Endothelial cell (in vitro differentiated cells): ENCODE measurements at regions not wholly inside any gene's neighbourhood (a gene's known extent, or its start where the extent isn't known, plus 50 kb on each side); places are given as distances from the start of the nearest gene placed in this dataset.

Source experiments
- DNase-seq: peaks from one replicate; pipeline ENCODE4 v3.0.0; 2021; ENCODE audit warnings: low spot score
- H3K27ac Mint-ChIP-seq: one replicate; pipeline ENCODE4 v1.8.0; 2021; ENCODE audit warnings: mixed read lengths, inconsistent platforms; ENCODE audit not compliant: unreplicated experiment
- H3K27me3 Mint-ChIP-seq: one replicate; pipeline ENCODE4 v1.8.0; 2021; ENCODE audit warnings: mild to moderate bottlenecking, moderate library complexity, mixed read lengths, inconsistent platforms; ENCODE audit not compliant: unreplicated experiment
- H3K36me3 Mint-ChIP-seq: one replicate; pipeline ENCODE4 v1.8.0; 2021; ENCODE audit warnings: mild to moderate bottlenecking, low read depth, mixed read lengths, inconsistent platforms; ENCODE audit not compliant: unreplicated experiment
- H3K4me1 Mint-ChIP-seq: one replicate; pipeline ENCODE4 v1.8.0; 2021; ENCODE audit warnings: mild to moderate bottlenecking, mixed read lengths, inconsistent platforms; ENCODE audit not compliant: unreplicated experiment
- H3K4me3 Mint-ChIP-seq: one replicate; pipeline ENCODE4 v1.8.0; 2021; ENCODE audit warnings: mild to moderate bottlenecking, mixed read lengths, inconsistent platforms; ENCODE audit not compliant: unreplicated experiment
- H3K9me3 Mint-ChIP-seq: one replicate; pipeline ENCODE4 v1.8.0; 2021; ENCODE audit warnings: mixed read lengths, inconsistent platforms; ENCODE audit not compliant: unreplicated experiment
- CTCF ChIP-seq: fragments of 200-600 bp; sonication (generic); IDR thresholded peaks from one replicate; pipeline ENCODE4 v1.5.0; 2021; ENCODE audit warnings: antibody characterized with exemption; ENCODE audit not compliant: unreplicated experiment

- no peak for TF ChIP-seq CTCF
- H3K4me3 Mint-ChIP-seq: no peak overlapping the region
- no peaks in the 10 kb centered on the region for H3K36me3 Mint-ChIP-seq
- H3K4me1 Mint-ChIP-seq: no peaks in the 10 kb centered on the region
- H3K9me3 Mint-ChIP-seq: no peaks in the 10 kb centered on the region
- no peaks in the 10 kb centered on the region for H3K27me3 Mint-ChIP-seq
- DNase-seq: no peak
- H3K27ac Mint-ChIP-seq: no peak overlapping the region
Observed at GRCh38 chr9:31820426-31820825, 564.0 kb upstream of the ACO1 start.

- TF ChIP-seq CTCF: no peak
- no peak overlapping the region for H3K4me3 Mint-ChIP-seq
- no peaks in the 10 kb centered on the region for H3K4me1 Mint-ChIP-seq
- H3K9me3 Mint-ChIP-seq: no peaks in the 10 kb centered on the region
- no peak overlapping the region for H3K27ac Mint-ChIP-seq
- H3K27me3 Mint-ChIP-seq: no peaks in the 10 kb centered on the region
- DNase-seq: no peak
- no peaks in the 10 kb centered on the region for H3K36me3 Mint-ChIP-seq
Observed at GRCh38 chr9:31821583-31821982, 562.9 kb upstream of the ACO1 start.

- H3K4me3 Mint-ChIP-seq: no peak overlapping the region
- no peak for TF ChIP-seq CTCF
- H3K4me1 Mint-ChIP-seq: no peaks in the 10 kb centered on the region
- H3K27ac Mint-ChIP-seq: no peak overlapping the region
- H3K36me3 Mint-ChIP-seq: no peaks in the 10 kb centered on the region
- H3K27me3 Mint-ChIP-seq: no peaks in the 10 kb centered on the region
- DNase-seq: no peak
- no peaks in the 10 kb centered on the region for H3K9me3 Mint-ChIP-seq
Observed at GRCh38 chr9:31823365-31823764, 561.1 kb upstream of the ACO1 start.

- Mint-ChIP-seq H3K4me1 (no peaks in the 10 kb centered on the region), H3K27ac (no peak overlapping the region), H3K4me3 (no peak overlapping the region), H3K27me3 (no peaks in the 10 kb centered on the region), H3K9me3 (no peaks in the 10 kb centered on the region), H3K36me3 (no peaks in the 10 kb centered on the region)
- TF ChIP-seq CTCF: no peak
- DNase-seq: no peak
Observed at GRCh38 chr9:31824860-31825259, 559.6 kb upstream of the ACO1 start.

GRCh38 chr9:31837211-31837610 is 547.2 kb upstream of the ACO1 start:
- Mint-ChIP-seq H3K4me3 (no peak overlapping the region), H3K4me1 (peaks cover 3% of the 10 kb centered on the region), H3K36me3 (no peaks in the 10 kb centered on the region), H3K9me3 (no peaks in the 10 kb centered on the region), H3K27ac (no peak overlapping the region), H3K27me3 (no peaks in the 10 kb centered on the region)
- no peak for DNase-seq
- TF ChIP-seq CTCF: no peak
